ENCODE measurements at regions not wholly inside any gene's neighbourhood (a gene's known extent, or its start where the extent isn't known, plus 50 kb on each side); places are given as distances from the start of the nearest gene placed in this dataset.

DNA sequence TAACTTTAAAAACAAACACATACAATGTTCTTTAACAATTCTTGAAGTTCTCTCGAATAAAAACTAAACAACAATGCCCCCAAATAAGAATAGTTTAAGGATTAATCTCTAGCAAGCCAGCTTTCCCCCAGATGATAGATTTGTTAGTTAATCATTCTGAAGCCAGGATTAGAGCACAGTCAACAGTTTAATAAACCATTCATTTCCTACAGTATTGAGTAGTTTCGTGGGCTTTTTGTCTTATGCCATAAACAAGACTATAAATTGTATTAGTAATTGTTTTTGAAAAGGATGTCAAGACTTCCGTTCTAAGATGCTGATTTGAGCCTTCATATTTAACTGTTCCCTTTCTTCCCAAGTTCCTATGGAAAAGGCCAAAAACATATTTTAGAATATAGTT lies 136.6 kb downstream of the PIK3R1 start:
- no peak for DNase-seq (ENCODE audit: low spot score)

DNA sequence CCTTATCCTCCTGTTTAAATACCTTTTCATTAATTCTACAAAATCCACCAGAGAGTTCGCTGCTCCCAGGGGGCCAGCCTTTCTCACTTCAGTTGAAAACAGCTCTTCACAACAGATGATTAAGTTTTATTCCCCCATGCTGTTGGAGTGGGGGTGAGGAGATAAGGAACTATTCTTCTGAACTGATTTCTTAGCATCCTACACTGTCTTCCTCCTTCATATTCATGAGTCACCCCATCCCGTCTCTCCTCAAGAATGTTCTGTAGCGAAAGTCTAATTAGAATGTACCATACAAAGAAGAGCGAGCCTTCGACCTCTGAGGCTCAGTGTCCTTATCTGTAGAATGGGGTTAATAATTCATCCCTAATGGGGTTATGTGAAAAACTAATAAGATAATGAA lies 138.0 kb downstream of the PIK3R1 start:
- no peak for DNase-seq (ENCODE audit: low spot score)

- no peak for DNase-seq (ENCODE audit: low spot score)
Observed at GRCh38 chr5:68354315-68354714, 138.8 kb downstream of the PIK3R1 start.

DNA sequence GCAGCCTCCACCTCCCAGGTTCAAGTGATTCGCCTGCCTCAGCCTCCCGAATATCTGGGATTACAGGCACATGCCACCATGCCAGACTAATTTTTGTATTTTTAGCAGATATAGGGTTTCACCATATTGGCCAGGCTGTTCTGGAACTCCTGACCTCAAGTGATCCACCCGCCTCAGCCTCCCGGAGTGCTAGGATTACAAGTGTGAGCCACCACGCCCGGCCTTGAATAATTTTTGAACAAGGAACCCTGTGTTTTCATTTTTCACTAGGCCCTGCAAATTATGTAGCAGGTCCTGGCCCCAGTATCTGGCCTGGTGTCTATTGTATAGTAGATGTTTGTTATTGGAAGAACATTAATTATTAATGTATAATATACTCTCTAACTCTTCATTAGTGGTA lies 140.7 kb downstream of the PIK3R1 start:
- DNase-seq (ENCODE audit: low spot score), result no peak

- no peak for DNase-seq (ENCODE audit: low spot score)
Observed at GRCh38 chr5:68356623-68357022, 141.1 kb downstream of the PIK3R1 start.

- DNase-seq (ENCODE audit: low spot score), result no peak
Observed at GRCh38 chr5:68359699-68360098, 144.1 kb downstream of the PIK3R1 start.

DNA sequence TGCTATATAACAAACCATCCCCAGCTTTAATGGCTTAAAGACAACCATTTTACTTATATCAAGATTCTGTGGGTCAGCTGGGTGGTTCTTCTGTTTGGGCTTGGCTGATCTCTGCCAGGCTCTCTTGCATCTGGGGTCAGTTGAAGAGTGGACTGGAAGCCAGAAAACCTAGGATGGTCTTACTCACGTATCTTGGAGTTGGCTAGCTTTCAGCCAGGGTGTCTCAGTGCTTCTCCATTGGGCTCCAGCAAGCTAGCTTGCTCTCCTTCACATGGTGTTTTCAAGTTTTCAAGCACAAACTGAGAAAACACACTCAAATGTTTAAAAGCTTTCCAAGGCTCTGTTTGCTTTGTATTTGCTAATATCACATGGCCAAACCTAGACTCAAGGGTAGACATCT lies 146.8 kb downstream of the PIK3R1 start:
- no peak for DNase-seq (ENCODE audit: low spot score)

GRCh38 chr5:68365889-68366288 lies 150.3 kb downstream of the PIK3R1 start:
- DNase-seq (ENCODE audit: low spot score), result no peak

GRCh38 chr5:68367287-68367686 lies 151.7 kb downstream of the PIK3R1 start:
- no peak for DNase-seq (ENCODE audit: low spot score)

- no peak for DNase-seq (ENCODE audit: low spot score)
Observed at GRCh38 chr5:68367717-68368116, 152.2 kb downstream of the PIK3R1 start.

GRCh38 chr5:68368311-68369022 lies 152.9 kb downstream of the PIK3R1 start:
- DNase-seq (ENCODE audit: low spot score), result no peak

DNA sequence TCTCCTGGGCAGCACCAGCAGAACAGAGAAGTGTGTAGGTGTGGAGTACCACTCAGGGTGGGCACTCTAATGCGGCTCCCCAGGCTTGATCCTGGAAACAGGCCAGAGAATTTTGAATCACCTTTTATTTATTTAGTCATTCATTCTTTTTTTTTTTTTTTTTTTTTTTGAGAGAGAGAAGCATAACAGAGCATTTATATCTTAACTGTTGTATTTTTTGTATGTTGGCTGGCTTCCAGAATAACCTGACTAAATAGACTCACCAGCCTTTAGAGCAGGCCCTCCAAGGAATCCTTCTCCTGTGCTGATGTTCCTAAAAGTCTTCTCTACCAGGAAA lies 153.4 kb downstream of the PIK3R1 start:
- DNase-seq (ENCODE audit: low spot score), result no peak

DNA sequence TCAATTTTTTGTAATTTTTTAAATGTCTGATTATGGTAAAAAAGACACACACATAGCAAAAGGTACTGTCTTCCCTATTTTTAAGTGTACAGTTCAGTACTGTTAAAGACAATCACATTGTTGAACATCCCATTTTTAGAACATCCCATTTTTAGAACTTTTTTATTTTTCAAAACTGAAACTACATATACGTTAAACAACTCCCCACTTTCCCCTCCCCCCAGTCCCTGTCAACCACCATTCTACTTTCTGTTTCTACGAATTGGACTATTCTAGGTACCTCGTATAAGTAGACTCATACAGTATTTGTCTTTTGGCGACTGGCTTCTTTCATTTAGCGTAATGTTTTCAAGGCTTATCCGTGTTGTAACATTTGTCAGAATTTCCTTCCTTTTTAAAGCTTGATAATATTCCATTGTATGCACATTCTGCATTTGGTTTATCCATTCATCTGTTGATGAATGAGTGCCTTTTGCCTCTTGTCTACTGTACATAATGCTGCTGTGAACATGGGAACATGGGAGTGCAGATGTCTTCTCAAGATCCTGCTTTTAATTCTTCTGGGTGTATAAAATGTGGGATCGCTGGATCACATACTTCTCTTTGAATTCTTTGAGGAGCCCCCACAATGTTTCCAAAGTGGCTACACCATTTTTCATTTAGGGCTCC lies 154.0 kb downstream of the PIK3R1 start:
- no peak for DNase-seq (ENCODE audit: low spot score)

- DNase-seq (ENCODE audit: low spot score), result no peak
Observed at GRCh38 chr5:68370196-68370595, 154.6 kb downstream of the PIK3R1 start.

DNA sequence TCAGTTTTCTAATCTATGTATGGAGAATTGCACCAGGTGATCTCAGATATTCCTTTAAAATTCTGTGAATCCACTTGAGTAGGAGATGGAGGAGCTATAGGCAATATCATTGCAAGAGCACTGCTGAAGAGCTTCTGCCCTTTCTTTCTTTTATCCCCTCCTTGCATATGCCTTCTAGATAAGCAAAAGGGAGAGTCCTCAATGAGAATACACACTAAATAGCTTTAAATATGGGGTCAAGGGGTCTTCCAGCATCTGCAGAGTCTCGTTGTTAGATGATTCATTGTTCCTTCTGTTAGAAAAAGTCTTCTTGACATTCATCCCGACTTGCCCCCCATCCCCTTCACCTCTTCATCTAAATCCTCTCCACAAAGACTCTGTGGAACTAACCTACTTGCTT lies 156.1 kb downstream of the PIK3R1 start:
- no peak for DNase-seq (ENCODE audit: low spot score)

DNA sequence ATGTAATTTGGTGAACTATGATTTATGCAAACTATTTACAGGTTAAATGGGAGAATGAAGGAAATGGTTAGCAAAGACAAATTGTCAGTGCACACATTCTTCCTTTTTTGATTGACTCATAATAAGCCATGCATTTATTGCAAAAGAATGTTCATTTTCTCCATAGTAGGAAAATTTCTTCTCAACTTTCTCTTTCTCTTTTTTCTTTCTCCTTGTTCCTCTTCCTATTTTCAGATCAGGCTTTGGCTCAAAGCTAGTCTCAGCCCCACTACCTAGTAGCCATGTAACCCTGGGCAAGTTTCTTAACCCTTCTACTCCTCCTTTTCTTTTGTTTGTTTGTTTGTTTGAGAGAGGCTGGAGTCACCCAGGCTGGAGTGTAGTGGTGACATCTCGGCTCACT lies 156.6 kb downstream of the PIK3R1 start:
- DNase-seq (ENCODE audit: low spot score), result no peak

GRCh38 chr5:68373050-68373449 lies 157.5 kb downstream of the PIK3R1 start:
- DNase-seq (ENCODE audit: low spot score), result no peak

DNA sequence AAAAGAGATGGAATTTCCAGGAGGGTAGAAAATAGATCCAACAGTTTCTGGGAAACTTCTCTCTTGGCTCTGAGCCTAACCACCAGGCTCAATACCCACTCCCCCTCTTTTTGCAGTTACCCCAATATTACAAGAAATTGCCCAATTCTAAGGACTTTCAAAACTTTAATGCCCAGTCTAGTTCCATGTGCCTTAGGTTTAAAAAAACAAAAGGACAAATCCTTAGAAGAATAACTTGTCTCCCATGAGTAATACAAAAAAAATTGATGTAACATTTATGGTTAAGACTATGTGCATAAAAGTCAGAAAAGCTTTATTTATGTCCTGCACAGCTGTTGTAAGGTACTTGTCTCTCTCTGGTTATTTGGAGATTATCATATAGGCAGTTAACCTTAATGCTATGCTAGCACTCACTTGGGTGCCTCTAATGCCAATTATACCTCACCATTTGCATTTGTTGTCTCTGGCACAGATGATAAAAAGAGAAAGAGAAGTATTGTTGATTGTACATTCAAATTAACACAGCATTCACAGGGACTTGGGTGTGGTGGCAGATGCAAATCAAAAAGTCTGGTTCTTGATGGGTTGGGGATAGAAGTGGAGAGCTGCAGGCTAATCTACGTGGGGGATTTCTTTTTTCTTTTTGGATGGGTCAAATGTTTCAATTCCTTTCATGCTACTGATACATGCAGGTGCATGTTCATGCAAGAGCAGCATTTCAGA lies 159.4 kb downstream of the PIK3R1 start:
- DNase-seq (ENCODE audit: low spot score), result no peak

DNA sequence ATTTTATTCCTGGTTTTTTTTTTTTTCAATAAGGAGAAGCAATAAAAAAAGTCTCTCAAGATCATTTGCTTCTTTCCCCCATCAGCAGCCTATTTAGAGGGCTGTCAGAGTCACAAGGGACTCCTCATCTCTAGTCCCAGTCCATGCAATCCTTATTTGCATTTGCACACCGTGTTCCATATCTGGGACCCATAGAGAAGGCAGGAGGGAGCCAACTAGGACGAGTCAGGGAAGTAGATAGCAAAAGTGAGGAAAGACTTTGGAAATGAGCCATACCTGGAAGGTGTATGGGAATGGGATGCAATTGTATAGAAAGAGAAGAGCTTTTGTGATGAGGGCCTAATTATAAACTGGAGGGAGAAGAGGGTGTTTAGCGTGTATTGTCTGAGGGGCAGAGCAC lies 160.0 kb downstream of the PIK3R1 start:
- DNase-seq (ENCODE audit: low spot score), result no peak

- DNase-seq (ENCODE audit: low spot score), result no peak
Observed at GRCh38 chr5:68376935-68377334, 161.4 kb downstream of the PIK3R1 start.

DNA sequence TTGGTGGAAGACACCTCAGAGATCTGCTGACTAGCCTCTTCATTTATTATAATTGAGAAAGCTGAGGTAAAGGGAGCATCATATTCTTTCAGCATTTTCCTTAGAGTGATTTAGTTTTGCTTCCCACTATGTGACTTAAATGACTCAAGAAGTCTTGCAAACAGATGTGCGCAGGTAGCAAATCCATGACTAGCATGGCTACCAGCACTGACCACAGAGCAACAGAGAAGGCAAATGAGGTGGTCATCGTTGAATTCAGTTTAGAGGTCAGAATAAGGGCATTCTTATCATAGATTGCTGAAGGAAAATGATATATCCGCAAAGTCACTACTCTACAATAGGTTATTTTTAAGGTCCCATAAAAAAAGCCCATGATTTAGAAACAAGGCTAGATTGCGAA lies 162.2 kb downstream of the PIK3R1 start:
- DNase-seq (ENCODE audit: low spot score), result no peak

DNA sequence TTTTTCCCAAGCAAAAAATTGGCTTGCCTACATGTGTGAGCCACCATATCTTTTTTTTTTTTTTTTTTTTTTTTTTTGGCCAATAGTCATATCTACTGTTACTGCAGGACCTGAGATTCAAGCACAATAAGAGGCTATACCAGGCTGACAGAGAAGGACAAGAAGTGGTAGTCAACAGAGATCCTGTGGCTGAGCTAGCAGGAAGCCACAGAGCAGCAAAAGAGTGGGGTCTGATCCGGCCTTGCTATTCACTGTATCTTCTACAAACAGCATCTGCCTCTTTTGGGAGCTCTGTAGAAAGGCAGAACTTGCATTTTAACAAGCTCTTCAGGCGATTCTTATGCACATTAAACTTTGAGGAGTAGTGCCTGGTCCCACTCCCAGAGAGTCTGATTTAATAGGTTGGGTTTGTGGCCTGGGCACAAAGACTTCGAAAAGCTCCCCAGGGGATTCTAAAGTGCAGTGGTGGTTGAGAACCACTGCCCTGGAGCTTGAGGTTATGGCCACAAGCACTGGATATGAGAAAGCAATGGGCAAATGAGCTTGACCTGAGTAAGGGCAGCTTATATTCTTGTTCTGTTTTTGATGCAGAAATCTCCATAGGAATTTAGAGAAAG lies 162.8 kb downstream of the PIK3R1 start:
- DNase-seq (ENCODE audit: low spot score), result no peak

Data from A172 (cell line).